Inflammatory macrophage treated with lipopolysaccharide for 4 hours (primary cell): ENCODE measurements at regions not wholly inside any gene's neighbourhood (a gene's known extent, or its start where the extent isn't known, plus 50 kb on each side); places are given as distances from the start of the nearest gene placed in this dataset.

Source experiments
- DNase-seq: peaks from one replicate; pipeline ENCODE4 v3.0.0-alpha.2; 2020

- no peak for DNase-seq
Measured at GRCh38 chr13:106295971-106296370, 239.5 kb downstream of the EFNB2 start.

DNA sequence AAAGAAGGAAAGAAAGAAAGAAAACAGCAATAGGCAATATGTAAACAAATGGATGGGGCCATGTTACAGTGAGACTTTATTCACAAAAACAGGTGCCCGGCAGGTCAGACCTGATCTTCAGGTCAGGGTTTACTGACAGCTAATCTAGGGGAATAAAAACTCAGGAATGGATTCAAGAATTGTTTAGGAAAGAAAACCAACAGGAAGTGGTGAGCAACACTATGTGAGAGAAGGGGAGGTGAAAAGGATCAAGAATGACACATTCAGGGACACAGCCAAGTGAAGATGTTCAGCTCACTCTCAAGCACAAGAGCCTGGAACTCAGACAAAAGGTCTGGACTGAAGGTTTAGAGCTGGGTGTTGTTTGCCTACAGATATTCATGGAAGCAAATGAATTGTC lies 244.5 kb downstream of the EFNB2 start:
- DNase-seq, result no peak

GRCh38 chr13:106287351-106287750 lies 248.1 kb downstream of the EFNB2 start:
- DNase-seq, result no peak

DNA sequence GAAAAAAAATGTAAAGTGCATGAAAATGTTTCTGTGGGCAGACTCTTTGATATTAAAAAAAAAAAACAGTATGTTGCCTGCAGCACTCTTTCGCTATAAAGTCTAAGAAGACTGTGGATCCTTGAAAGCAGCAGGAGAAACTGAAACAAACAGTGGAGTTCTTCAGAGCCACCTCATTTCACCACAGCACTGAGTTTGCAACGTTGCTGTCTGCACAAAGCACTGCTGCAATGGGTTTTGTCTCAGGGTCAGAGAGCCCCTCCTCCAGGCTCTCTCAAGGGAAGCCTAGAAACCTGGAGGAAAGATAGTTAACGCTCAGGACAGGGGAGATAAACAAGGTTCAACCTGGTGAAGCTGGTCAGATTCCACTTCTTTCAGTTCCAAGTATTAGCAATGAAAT lies 248.7 kb downstream of the EFNB2 start:
- no peak for DNase-seq

DNA sequence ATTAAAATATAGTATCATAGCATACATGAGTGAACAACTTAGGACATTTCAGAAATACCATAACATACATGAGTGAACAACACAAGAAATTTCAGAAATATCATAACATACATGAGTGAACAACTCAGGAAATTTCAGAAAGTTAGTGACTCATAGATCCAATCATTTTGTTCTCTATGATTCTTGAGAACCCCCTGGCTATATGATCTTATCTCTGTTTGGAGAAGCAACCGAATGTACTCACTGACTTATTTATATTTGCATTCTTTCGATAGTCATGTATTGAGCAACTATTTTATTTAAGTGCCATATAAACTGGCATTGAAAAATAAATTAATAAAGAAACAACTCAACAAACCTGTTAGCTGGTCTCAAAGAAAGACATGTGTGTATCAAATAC lies 251.1 kb downstream of the EFNB2 start:
- no peak for DNase-seq

DNA sequence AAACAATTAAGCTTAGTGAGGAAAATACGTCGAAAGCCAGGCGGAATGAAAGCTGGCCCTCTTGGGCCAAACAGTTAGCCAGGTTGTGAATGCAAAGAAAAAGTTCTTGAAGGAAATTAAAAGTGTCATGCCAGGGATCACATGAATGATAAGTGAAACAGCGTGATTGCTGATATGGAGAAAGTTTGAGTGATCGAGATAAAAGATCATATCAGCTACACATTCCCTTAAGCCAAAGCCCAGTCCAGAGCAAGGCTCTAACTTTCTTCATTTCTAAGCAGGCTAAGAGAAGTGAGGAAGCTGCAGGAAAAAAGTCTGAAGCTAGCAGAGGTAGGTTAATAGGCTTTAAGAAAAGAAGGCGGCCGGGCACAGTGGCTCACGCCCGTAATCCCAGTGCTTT lies 254.0 kb downstream of the EFNB2 start:
- no peak for DNase-seq

DNA sequence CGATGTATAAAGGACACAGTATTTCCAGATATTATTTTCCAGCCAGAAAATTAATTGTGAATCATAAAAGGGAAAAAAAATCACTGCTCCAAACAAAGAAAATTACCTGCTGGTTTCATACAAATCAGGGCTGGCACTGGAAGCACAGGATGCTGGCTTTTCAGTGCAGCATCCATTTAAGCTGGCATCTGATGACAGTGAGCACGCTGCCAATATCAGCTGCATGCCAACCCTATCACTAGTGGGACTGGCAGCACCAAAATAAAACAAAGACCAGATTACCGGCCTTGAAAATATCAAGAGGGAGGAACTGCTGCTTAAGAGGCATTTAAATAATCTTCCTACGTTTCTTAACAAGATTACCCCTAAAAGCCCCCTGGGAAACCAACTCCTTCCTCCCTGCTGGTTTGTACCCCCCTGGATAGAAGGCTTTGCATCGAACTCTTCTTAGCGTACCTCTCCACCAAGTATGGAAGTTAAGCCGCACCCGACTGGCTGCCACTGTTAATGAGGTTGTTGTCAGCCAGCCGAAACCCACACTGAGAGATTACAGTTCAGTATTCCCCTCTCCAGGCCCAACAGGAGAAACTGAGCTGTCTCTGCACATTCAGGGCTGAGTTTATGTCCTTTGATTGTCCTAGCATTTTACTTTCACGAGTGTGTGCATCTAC lies 257.8 kb downstream of the EFNB2 start:
- DNase-seq, result no peak

- no peak for DNase-seq
Measured at GRCh38 chr13:106276876-106277275, 258.6 kb downstream of the EFNB2 start.

DNA sequence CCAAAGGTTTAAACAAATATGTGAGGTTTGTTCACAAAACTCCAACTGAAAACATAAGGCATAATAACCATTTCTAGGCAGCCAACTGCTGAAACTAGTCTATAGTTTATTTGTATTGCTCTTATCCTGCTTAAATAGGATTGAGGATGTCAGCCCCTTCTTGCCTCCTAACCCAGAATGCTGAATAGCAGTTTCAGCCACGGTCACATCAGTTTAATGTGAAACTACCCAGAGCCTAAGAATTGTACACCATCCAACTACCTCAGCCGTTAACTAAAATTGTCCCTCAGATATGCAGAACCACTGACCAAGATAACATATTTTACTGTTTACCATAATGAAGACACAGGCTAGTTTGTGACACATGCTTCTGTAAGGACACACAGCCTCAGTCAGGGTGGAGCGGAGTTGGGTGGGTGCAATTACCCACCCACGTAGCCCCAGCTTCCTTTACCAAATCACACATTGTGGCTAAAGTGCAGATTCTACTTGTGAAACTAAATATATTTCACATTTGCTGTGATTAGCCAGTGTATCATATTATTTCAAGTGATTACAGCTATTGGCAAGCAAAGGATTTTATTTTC lies 259.9 kb downstream of the EFNB2 start:
- no peak for DNase-seq

DNA sequence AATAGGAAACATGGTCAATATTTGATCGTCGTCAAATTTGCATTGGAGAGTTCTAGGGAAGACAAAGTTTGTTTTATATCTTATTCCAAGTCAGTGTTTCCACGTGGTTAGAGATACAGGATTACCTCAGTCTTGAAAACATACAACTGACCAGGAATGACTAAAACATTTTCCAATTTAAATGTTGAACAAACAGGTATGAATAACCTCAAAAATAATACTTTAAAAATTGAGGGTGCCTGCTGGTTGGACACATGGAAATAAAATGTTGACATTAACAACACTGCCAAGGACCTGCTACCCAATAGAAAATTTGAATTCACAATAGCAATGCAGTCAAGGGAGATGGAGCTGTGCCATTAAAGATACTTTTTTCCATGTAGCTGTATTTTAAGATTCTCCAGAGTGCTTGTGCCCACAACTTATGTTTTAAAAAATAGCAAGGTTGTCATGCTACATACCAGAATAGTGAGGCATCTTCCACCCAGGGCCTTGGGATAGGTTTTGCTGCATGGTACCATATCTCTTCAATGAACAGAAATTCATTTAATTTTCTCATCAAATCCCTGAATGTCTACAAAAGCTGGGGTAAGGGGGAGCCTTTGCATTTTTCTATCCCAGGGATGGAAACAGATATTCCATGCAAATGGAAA lies 260.8 kb downstream of the EFNB2 start:
- DNase-seq, result no peak

DNA sequence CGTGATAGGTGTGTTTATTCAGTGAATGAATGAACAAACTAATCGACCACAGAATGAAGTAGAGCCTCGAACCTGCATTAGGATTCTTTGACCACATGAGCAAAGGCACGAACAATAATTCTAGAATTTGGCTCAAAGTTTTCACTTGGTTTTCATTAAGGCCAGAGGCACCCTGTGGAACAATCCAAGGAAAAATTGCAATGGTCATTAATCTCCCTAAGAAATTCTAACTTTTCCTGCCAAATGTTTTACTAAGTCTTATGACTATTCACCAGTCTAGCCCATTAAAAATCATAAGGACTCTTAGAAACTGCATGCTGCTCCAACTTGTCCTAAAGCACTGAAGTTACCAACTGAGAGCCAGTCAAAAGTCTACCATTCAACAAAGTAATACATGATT lies 271.7 kb downstream of the EFNB2 start:
- no peak for DNase-seq

- DNase-seq, result no peak
Measured at GRCh38 chr13:106262886-106263285, 272.6 kb downstream of the EFNB2 start.

DNA sequence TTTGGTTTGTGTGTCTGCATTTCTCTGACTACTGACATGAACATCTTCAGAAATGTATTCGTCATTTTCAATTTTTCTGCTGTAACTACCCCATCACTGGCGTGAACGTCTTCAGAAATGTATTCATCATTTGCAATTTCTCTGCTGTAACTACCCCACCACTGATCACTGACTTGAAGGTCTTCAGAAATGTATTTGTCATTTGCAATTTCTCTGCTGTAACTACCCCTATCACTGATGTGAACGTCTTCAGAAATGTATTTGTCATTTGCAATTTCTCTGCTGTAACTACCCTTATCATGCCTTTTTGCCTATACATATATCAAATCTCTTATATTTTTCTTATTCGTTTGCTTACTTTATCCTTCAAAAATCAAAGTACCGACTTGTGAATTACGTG lies 274.0 kb downstream of the EFNB2 start:
- DNase-seq, result no peak

DNA sequence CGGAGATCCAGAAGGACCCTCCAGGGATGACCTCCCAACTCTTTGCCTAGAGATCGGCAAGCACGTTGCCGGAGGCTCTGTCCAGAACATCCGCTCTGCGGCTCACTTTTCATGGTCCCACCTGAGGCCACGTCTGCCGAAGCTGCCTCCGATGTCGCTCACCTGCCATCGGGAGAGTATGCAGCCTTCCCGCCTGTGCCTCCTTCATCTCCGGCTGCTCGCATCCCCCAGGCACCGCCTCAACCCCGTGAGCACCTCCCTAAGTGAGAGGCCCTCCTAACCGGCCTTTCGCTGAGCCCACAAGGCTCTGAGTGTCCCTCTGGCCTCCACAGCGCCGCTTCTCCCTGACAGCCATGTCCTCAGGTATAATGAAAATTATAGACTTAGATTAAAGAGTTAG lies 275.1 kb downstream of the EFNB2 start:
- no peak for DNase-seq

GRCh38 chr13:106259928-106260327 lies 275.5 kb downstream of the EFNB2 start:
- no peak for DNase-seq

GRCh38 chr13:106246666-106247188 lies 288.7 kb downstream of the EFNB2 start:
- no peak for DNase-seq

DNA sequence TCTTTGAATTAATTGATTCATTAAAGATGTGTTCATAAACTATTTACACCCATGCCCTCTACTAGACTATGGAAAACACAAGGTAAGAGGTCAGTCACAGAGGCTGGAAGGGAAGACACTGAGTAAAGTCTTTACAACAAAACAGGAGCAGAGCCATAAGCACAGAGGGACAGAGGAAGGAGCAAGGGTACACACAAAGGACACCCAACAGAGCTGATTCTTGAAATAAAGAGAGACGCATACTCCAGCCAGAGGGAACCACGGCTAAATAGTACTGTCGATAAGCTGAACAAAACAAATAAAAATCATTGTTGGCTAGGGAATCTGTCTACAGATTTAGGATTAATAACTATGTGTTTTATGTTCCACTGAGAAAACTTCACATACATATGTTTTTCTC lies 289.2 kb downstream of the EFNB2 start:
- DNase-seq, result no peak

- no peak for DNase-seq
Measured at GRCh38 chr13:106243011-106243565, 292.4 kb downstream of the EFNB2 start.

- no peak for DNase-seq
Measured at GRCh38 chr13:106241974-106242953, 293.2 kb downstream of the EFNB2 start.

- DNase-seq, result no peak
Measured at GRCh38 chr13:106238690-106239089, 296.8 kb downstream of the EFNB2 start.

- DNase-seq, result no peak
Measured at GRCh38 chr13:106234636-106235035, 300.8 kb downstream of the EFNB2 start.

GRCh38 chr13:106233134-106233735 lies 302.2 kb downstream of the EFNB2 start:
- no peak for DNase-seq
